Lower leg skin (tissue), 3 donors: ENCODE measurements at regions not wholly inside any gene's neighbourhood (a gene's known extent, or its start where the extent isn't known, plus 50 kb on each side); places are given as distances from the start of the nearest gene placed in this dataset.

ENCODE experiments used
- CTCF ChIP-seq, 3 donors: fragments of 450-650 bp; IDR thresholded peaks; one replicate each; pipeline ENCODE4 v1.5.1; 2016; ENCODE audit warnings: antibody characterized with exemption in 3 of 3, mild to moderate bottlenecking in 3 of 3, moderate library complexity in 2 of 3
- POLR2A ChIP-seq, 2 donors: fragments of 450-650 bp; IDR thresholded peaks; one replicate each; pipeline ENCODE4 v1.6.1; 2016 to 2017; ENCODE audit warnings: antibody characterized with exemption in 2 of 2, mild to moderate bottlenecking in 1 of 2, moderate library complexity in 1 of 2

GRCh38 chr20:53779822-53780221, 186.2 kb upstream of the ZNF217 start:
- TF ChIP-seq CTCF (IDR thresholded peaks at IDR 0.05) (no peak), POLR2A (IDR thresholded peaks at IDR 0.05) (no peak)
